C4-2B (cell line): ENCODE measurements at regions not wholly inside any gene's neighbourhood (a gene's known extent, or its start where the extent isn't known, plus 50 kb on each side); places are given as distances from the start of the nearest gene placed in this dataset.

ENCODE experiments used
- CTCF ChIP-seq: fragments of 450-650 bp; conservative IDR thresholded peaks from 2 replicates; pipeline ENCODE4 v1.5.1; 2017; ENCODE audit warnings: mild to moderate bottlenecking
- ZFX ChIP-seq: fragments of 450-650 bp; IDR thresholded peaks from 2 replicates; pipeline ENCODE4 v1.6.1; 2017

- TF ChIP-seq CTCF (no peak), ZFX (no peak)
Measured at GRCh38 chr12:67394550-67394949, 125.4 kb downstream of the CAND1 start.
